GM21786 (cell line): ENCODE measurements at regions not wholly inside any gene's neighbourhood (a gene's known extent, or its start where the extent isn't known, plus 50 kb on each side); places are given as distances from the start of the nearest gene placed in this dataset.
"Not testable (repeated sequence)": the region's sequence is repeated elsewhere in the genome, so short reads cannot be mapped to it uniquely, and the experiment has no call there.

Experiments used
- ATAC-seq: cut with Tn5 transposase; IDR thresholded peaks from one replicate; pipeline ENCODE4 v1.9.1; 2021; ENCODE audit not compliant: unreplicated experiment

- ATAC-seq, result peak; percentile 84
Measured at GRCh38 chr5:103889500-103890209, 327.1 kb upstream of the NUDT12 start.

- no peak for ATAC-seq
Measured at GRCh38 chr5:103886826-103887225, 324.2 kb upstream of the NUDT12 start.

- no peak for ATAC-seq
Measured at GRCh38 chr5:103883143-103883542, 320.6 kb upstream of the NUDT12 start.

- ATAC-seq, result no peak
Measured at GRCh38 chr5:103881560-103881959, 319.0 kb upstream of the NUDT12 start.

GRCh38 chr5:103867857-103868598 lies 305.4 kb upstream of the NUDT12 start:
- ATAC-seq, result no peak

- no peak for ATAC-seq
Measured at GRCh38 chr5:103866169-103866568, 303.6 kb upstream of the NUDT12 start.

- no peak for ATAC-seq
Measured at GRCh38 chr5:103862398-103862797, 299.8 kb upstream of the NUDT12 start.

- no peak for ATAC-seq
Measured at GRCh38 chr5:103860327-103860726, 297.7 kb upstream of the NUDT12 start.

- ATAC-seq, result not testable (repeated sequence)
Measured at GRCh38 chr5:103858367-103858766, 295.8 kb upstream of the NUDT12 start.

DNA sequence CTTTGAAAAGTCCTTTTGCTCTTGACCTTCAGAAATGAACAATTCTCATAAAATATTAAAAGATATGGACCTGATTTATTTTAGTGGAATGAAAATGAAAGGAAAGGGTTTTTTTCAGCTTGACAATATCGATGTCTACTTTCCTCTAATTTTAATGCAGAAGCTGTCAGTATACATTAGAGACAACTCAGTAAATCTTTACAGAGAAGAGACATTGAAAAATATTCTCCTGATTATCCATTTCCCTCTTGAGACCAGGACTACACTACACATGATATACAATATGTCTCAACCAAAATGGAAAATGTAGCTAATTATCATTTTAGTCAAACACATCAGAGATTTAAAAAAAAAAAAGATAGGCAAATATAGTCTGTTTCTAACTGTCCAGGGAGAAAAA lies 288.5 kb upstream of the NUDT12 start:
- no peak for ATAC-seq

DNA sequence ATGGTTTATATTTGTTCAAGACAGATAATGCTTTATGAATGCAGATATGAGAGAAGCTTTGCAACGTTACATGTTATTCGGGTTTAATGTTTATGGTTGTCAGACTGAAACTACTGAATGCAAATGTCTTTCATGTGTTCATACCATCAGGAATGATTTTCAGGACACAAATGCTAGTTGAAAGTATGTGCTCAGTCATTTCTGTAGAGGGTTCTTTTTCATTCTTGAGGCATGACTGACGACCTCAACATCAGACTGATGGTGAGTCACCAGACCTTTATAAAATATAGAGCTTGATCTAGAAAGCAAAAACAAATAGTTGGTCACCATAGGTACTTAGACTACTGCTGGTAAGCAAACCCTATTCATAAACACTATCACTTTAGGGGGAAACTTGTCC lies 287.3 kb upstream of the NUDT12 start:
- peak; percentile 76 for ATAC-seq

GRCh38 chr5:103847060-103847459 lies 284.5 kb upstream of the NUDT12 start:
- no peak for ATAC-seq

DNA sequence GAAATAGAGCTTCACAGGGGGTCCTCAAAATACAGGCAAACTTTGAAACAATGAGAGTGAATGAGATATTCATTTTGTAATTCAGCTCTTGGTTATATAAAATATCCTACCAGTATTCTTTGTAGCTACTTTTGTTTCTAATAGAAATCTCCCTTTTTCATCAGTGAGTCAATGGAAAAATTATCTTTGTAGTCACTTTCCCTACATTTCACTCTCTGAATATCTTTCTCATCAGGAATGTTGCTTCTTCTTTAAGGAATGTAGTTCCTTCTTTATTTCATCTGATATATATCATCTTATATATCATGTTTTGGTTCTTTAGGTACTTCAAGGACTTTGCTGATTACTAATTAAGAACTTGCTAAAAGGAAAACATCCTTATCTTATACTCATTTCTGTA lies 280.3 kb upstream of the NUDT12 start:
- ATAC-seq, result no peak

- no peak for ATAC-seq
Measured at GRCh38 chr5:103840600-103840999, 278.0 kb upstream of the NUDT12 start.

GRCh38 chr5:103834216-103834615 lies 271.6 kb upstream of the NUDT12 start:
- ATAC-seq, result no peak

GRCh38 chr5:103829585-103829984 lies 267.0 kb upstream of the NUDT12 start:
- no peak for ATAC-seq

DNA sequence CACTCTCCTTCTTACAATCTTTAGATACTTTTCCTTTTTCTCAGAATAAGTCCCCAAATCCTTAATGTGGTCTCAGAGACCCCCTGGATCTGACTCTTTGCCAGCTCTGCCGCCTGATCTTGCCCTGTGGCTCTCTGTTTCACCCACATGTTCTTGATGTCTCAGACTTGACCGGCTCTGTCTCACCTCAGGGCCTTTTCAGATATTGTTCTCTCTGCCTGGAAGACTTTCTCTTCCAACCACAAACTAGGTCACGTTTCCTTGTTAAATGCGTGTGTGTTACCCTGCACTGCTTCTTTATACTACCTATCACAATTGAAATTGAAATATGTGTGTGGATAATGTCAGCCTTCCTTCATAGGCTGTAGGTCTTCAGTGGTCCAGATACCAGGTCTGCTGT lies 265.4 kb upstream of the NUDT12 start:
- no peak for ATAC-seq

- ATAC-seq, result no peak
Measured at GRCh38 chr5:103821361-103821760, 258.8 kb upstream of the NUDT12 start.

GRCh38 chr5:103808464-103809106 lies 246.0 kb upstream of the NUDT12 start:
- peak; percentile 93 for ATAC-seq

DNA sequence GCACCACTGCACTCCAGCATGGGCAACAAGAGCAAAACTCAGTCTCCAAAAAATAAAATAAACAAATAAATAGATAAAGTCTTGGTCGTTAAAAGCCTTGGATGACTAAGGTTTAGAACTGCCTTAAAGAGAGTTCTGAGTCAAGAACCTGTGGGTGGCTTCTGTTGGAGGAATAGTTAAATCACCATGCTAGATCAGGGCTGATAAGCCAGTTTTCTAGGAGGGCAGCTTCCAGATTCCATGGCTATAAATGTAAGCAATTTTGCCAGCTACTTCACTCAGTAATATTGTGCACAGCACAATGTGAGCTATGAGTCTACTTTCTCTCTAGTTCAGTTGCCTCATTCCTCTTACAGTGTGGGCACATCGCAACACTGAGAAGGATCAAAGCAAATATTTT lies 242.1 kb upstream of the NUDT12 start:
- no peak for ATAC-seq

GRCh38 chr5:103801681-103802080 lies 239.1 kb upstream of the NUDT12 start:
- no peak for ATAC-seq
